ENCODE measurements at regions not wholly inside any gene's neighbourhood (a gene's known extent, or its start where the extent isn't known, plus 50 kb on each side); places are given as distances from the start of the nearest gene placed in this dataset.

DNA sequence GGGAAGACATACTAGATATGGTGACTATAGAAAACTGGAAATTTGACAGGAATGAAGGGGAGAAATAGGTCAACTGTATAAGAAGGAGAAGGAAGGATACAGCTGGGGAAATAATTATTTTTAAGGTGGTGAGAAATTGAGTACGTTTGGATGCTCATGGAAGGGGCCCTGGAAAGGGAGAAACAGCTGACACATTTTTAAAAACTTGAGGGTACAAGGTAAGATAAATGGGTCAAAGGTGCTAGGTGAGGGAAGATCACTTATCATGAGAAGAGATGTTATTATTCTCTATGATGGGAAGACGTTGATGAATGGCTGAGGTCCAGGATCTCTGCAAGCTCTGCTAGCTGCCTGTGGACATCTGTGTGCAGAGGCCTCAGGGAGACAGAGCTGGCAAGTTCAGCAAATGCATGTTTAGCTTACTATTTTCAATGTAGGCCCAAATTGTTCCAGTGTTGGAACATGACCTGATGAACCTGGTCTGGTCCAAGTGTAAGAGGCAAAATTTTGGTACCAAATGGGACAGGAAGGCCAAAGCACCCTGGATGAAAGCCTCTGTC, 181.7 kb downstream of the MTRR start:
- DNase-seq (ENCODE audit: low spot score): no peak

DNA sequence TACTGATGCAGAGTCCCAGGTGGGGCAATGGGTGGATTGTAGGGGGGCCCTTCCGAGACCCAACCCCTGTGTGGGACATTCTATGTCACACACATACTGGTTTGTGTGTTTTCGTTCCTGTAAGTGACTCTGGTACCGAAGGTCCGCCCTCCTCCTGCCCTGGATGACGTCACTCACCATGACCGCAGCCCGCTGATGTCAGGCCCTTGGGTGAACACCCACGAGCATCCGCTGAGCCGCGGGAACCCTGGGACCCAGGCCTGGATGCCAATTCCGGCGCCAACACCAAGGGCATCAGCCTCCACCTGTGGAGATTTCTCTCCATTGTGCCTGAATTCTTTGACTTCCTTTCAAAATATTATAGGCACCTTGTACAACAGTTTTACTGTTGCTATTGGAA, 184.3 kb downstream of the MTRR start:
- no peak for DNase-seq (ENCODE audit: low spot score)

- DNase-seq (ENCODE audit: low spot score): no peak
These were observed 188.8 kb downstream of the MTRR start for GRCh38 chr5:8057769-8058168.

DNA sequence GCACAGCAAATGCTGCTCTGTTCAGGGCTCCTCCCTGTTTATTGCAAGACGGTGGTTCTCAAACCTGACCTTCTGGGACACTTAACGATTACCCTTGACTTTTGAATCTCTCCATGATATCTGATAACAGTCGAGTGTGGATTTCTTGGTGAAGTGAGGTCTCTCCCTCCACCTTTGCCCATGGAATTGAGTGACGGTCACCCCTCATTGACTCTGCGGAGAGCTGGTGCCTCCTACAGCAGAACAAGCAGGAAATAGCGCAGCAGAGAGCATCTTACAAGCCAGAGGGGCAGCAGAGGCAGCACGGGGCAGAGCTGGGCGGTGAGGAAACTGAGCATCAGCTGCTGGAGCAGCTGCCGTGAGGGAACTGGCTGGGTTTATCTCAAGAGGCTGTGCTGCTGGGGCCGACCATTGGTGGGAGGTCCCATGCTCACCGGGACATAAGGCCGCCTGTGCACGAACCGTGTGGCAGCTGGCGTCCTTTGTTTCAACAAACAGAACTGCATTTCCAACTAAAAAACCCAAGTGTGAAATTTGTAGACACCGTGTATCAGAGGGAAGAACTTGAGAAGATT, 189.8 kb downstream of the MTRR start:
- DNase-seq (ENCODE audit: low spot score): no peak

GRCh38 chr5:8059337-8059736, 190.4 kb downstream of the MTRR start:
- no peak for DNase-seq (ENCODE audit: low spot score)

GRCh38 chr5:8060235-8060952, 191.4 kb downstream of the MTRR start:
- no peak for DNase-seq (ENCODE audit: low spot score)

DNA sequence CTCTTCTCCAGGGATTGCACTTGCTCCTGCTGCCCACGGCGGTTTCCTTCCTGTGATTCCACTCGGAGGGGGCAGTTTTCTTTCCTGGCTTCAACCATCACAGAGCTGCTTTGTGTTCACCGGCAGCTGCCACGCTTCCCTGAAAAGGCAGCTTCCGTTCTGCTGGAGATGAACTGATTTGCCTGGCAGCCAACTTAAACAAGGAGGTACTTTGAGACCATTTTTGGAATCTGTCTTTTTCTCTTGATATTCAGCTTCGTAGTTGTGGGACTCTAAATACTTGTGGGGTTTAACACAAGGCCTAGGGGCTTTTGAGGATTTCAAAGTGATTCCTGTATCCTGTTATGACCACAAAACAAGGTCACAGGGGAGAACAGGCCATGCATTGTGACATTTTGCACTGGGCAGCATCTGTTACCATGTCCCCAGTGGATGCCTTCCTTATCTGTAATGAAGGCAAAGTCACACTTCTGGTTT, 192.0 kb downstream of the MTRR start:
- DNase-seq (ENCODE audit: low spot score): peak; percentile 1

DNA sequence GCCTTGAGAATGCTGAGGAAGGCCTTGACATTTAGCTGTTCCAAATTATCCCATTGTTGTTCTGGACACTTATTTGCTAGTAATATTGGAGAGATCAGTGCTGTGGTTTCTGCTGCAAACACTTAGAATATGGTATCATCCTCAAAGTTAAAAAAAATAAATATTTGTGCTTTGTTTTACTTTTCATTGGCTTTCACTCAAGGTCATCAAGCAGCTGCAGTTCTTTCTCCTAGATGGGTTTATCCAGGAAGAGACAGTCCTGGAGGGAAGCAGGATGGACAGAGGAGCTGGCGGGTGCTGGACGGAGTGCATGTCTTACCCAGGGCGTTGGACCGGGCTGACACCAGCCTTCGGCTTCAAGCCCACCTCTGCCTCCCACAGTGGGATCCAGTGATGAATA, 193.6 kb downstream of the MTRR start:
- no peak for DNase-seq (ENCODE audit: low spot score)

GRCh38 chr5:8068078-8068477, 199.1 kb downstream of the MTRR start:
- no peak for DNase-seq (ENCODE audit: low spot score)

- no peak for DNase-seq (ENCODE audit: low spot score)
These were observed 201.2 kb downstream of the MTRR start for GRCh38 chr5:8070138-8070537.

DNA sequence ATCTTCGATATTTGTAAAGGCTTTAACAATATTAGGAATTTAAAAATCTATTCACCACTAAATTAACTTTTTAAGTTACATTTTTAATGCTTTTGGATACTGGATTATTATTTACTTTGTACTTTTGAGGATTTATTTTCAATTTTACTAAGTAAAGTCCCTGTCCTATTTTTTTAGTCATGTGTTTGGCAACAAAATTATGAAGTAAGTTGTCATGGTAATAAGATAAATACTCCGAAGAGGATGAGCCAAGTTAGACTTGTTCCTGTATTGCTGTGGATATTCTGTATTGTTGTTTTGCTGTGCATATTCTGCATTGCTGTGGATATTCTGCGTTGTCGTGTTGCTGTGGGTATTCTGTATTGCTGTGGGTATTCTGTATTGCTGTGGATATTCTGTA, 210.1 kb downstream of the MTRR start:
- no peak for DNase-seq (ENCODE audit: low spot score)

GRCh38 chr5:8081179-8081578, 212.2 kb downstream of the MTRR start:
- DNase-seq (ENCODE audit: low spot score): no peak

GRCh38 chr5:8093669-8094068, 224.7 kb downstream of the MTRR start:
- no peak for DNase-seq (ENCODE audit: low spot score)

DNA sequence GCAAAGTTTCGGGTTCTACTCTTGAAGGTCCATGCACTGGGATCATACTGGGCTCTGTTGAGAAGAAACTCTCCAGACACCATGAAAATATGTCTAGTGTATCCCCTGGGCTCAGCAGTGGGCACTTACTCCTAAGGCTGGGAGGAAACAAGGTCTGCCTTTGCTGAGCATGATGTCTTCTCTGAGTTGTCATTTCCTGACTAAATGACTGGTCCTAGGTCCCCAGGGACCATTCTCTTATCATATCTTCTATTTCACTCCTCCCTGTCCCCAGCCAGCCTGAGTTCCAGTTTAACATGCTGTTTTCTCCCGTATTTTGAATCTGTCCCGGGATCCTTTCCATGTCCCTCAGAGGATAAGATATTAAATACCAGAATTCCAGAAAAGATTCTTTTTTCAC, 225.4 kb downstream of the MTRR start:
- no peak for DNase-seq (ENCODE audit: low spot score)

GRCh38 chr5:8097146-8097545, 228.2 kb downstream of the MTRR start:
- DNase-seq (ENCODE audit: low spot score): no peak

DNA sequence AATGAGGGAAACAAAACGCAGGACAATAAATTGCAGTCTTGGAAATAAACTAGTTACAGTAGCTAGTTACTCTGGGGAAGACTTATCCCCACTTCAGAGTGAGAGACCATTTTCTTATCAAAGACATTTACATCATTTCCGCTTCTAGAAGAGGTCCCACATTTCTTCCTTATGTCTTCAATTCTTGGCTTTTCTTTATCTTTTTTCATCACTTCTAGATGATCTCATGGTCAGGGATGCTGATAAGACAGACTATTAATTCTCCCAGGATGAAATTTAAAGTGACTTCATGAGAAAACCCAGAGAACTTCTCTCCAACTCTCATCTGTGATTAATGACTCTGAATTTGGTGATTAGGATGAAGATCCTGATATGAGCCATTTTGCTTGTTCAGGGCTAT, 229.1 kb downstream of the MTRR start:
- DNase-seq (ENCODE audit: low spot score): no peak

DNA sequence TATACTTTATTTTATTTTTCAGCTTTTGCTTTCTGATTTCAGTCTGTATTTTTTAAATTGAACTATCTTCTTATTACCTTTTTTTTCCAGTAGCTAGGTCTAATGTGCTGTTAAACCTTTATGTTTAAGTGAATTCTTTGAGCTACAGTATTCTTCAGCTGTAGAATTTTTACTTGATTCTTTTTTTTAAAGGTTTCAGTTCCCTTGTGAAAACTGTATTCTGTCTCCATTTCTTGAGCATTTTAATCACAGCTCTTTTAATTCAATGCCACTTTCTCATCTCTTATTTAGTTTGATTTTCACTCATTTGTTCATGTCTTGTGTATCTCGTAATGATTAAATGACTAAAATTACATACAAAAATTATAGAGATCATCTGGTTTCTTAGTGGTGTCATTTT, 233.8 kb downstream of the MTRR start:
- DNase-seq (ENCODE audit: low spot score): no peak

GRCh38 chr5:8114597-8115266, 245.8 kb downstream of the MTRR start:
- DNase-seq (ENCODE audit: low spot score): no peak

DNA sequence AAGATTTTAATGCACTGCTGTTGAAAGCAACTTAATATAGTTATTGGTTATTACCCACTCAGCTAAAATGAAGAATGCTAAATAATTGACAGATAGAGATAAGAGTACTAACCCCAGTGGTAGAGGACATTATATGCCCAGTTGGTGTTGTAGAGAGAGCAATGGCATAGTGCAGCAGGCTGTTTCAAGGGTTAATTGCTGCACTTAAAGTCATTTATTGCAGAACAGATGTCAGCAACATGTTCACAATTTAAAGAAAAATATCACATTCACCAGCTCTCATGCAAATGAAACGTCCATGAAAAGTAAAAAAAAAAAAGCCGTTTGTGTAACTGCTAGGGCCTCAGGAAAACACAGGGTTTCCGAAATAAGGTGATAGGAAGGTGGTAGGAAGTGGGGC, 254.6 kb downstream of the MTRR start:
- no peak for DNase-seq (ENCODE audit: low spot score)

- DNase-seq (ENCODE audit: low spot score): no peak
These were observed 265.7 kb downstream of the MTRR start for GRCh38 chr5:8134609-8135008.

DNA sequence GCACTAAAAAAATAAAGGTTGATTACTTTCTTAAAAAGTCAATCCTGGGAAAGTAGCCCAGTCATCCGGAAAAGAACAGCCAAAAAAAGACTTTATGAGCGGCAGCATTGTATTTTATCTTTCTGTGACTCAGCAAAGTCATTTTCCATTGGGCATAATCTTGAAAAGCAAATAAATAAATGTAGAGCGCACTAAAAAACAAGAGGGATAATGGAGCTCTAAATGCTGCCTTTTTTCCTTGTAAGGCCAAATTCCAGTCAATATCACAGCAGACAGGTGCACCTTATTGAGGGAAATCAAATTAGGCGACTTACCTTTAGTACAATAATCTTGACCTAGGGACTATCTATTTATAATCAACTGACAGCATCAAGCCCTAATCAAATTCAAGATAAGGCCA, 266.8 kb downstream of the MTRR start:
- no peak for DNase-seq (ENCODE audit: low spot score)

DNA sequence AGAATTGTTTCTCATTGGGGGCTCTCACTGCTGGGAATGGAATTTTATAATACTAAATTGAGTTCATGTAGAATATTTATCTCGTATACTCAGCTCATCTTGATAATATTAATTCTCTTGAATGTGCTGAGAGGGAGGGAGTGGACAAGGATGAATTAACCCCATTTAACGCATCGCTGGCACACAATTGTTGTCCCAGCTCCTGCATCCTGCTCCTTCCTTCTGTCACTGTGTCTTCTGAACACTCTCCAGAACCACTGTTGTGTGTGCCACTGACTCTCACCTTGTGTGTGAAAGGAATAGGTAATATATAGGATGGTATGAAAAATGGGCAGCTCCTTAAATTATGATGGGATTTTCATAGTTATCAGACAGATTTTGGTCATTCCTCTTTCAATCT, 267.3 kb downstream of the MTRR start:
- DNase-seq (ENCODE audit: low spot score): no peak

DNA sequence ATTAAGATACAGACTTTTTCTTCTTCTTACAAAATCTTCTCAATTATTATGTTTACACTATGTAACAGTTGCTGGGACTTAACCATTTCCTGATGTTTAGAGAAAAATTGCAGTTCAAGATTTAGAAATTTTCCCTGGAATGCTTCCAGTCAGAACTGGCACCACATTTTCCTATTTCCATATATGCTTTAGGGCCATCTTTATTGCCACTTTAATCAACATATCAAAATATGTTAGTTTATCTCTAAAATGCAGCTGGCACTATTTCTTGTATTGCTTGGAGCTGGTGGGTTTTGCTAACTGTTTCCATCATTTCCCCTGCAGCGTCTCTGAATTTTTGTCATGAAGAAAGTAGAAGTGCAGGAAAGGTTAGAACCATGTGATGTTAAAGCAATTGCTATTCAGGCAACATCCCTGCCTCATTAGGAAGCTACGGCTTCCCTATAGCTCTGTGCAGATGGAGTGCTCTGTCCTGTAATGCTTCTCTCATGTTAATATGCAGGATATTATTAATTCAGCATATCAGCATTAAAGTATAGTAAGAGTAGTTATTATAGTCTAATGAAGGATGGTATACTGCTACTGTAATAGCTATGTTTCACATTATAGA, 269.1 kb downstream of the MTRR start:
- no peak for DNase-seq (ENCODE audit: low spot score)

All from kidney capillary endothelial cell (primary cell).